ENCODE measurements at regions not wholly inside any gene's neighbourhood (a gene's known extent, or its start where the extent isn't known, plus 50 kb on each side); places are given as distances from the start of the nearest gene placed in this dataset.

DNA sequence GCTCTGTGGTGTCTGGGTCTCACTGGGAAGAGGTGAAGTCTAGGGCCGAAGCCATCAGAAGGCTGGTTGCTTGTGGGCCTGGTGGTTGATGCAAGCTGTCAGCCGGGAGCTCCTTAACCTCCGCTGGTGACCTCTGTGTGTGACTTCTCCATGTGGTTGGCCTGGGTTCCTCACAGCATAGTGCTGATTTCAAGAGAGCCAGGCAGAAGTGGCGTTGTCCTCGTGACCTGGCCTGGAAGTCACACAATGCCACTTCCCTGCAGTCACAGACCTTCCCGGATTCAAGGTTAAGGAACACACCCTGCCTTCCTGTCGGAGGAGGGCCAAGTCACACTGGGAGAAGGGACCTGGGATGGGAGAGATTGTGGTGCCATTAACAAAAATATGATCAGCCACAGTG is 303.7 kb upstream of the HS6ST1 start:
- H3K9me3 ChIP-seq (ENCODE audit: insufficient read depth, low read depth) = no peaks in the 10 kb centered on the region
- ChIA-PET POLR2A (ENCODE audit: unreplicated experiment) (interaction anchor here (0.6 kb wide), 1 partner anchor 87 kb away, joined by 3 read pairs; no protein-coding TSS in a partner anchor), CTCF (no interaction called here)
- H2AFZ ChIP-seq = no peak overlapping the region
- no peaks in the 10 kb centered on the region; the same call in 1 of the 2 replicates for H3F3A ChIP-seq (ENCODE audit: insufficient read depth, low read depth)
- TF ChIP-seq, protein P1, sequence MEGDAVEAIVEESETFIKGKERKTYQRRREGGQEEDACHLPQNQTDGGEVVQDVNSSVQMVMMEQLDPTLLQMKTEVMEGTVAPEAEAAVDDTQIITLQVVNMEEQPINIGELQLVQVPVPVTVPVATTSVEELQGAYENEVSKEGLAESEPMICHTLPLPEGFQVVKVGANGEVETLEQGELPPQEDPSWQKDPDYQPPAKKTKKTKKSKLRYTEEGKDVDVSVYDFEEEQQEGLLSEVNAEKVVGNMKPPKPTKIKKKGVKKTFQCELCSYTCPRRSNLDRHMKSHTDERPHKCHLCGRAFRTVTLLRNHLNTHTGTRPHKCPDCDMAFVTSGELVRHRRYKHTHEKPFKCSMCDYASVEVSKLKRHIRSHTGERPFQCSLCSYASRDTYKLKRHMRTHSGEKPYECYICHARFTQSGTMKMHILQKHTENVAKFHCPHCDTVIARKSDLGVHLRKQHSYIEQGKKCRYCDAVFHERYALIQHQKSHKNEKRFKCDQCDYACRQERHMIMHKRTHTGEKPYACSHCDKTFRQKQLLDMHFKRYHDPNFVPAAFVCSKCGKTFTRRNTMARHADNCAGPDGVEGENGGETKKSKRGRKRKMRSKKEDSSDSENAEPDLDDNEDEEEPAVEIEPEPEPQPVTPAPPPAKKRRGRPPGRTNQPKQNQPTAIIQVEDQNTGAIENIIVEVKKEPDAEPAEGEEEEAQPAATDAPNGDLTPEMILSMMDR (conservative IDR thresholded peaks at IDR 0.05) = no peak
- no peak for TF ChIP-seq EZH2 (IDR thresholded peaks at IDR 0.05; ENCODE audit: low read depth)
- no peak overlapping the region for H3K27ac ChIP-seq
- H3K36me3 ChIP-seq (ENCODE audit: low read depth) = no peaks in the 10 kb centered on the region
- no peak overlapping the region for H3K4me3 ChIP-seq
- intact Hi-C loops (cut with micrococcal nuclease; ENCODE audit: unreplicated experiment) = no loop called here
- no peaks in the 10 kb centered on the region for H4K20me1 ChIP-seq (ENCODE audit: insufficient read depth)
- no TSS peak for BruUV-seq (replicated peaks)
- no peaks in the 10 kb centered on the region for H3K79me2 ChIP-seq (ENCODE audit: low read depth)
- no peak overlapping the region for H3K4me2 ChIP-seq
- no peaks in the 10 kb centered on the region for H3K27me3 ChIP-seq (ENCODE audit: insufficient read depth, low read depth)
- no peak for DNase-seq
- H3K9me2 ChIP-seq (ENCODE audit: insufficient read depth) = no peaks in the 10 kb centered on the region
- H3K4me1 ChIP-seq (replicated peaks; ENCODE audit: insufficient read depth) = peaks cover 13% of the 10 kb centered on the region

DNA sequence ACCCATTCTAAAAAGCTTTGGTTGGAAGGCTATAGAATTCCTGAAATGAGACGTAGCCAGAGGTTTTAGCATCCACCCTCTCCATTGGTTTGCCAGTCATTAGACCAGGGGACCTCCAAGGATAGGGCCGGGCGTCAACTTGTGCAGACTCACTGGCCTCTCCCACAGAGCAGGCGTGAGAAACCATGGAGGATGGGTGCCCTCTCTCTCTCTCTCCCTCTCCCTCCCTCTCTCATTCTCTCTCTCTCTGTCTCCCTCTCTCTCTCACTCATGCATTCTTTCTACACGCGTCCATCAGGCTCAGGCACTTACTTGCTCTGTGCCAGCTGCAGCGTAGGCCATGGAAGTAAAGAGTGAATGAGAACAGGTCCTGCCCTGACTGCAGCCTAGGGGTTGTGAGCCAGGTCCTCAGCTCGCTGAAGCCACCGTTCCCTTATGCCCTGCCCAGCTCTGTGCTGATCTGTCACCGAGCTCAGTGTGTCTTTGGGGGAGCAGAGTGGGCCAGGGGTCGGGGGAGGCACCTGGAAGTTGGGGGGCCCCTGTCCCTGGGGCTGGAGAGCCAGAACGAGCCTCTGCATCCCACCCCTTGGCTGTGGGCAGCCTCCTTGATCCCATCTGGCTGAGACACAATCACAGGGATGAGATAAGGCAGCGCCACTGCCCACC is 304.4 kb upstream of the HS6ST1 start:
- DNase-seq = no peak
- Histone ChIP-seq H3K4me2 (no peak overlapping the region), H3K9me2 (ENCODE audit: insufficient read depth) (no peaks in the 10 kb centered on the region), H3K4me1 (replicated peaks; ENCODE audit: insufficient read depth) (peaks cover 13% of the 10 kb centered on the region), H2AFZ (no peak overlapping the region), H3K4me3 (no peak overlapping the region), H3K27me3 (ENCODE audit: insufficient read depth, low read depth) (peaks cover 6% of the 10 kb centered on the region; the same call in 1 of the 2 replicates), H3K79me2 (ENCODE audit: low read depth) (no peaks in the 10 kb centered on the region), H3K9me3 (ENCODE audit: insufficient read depth, low read depth) (no peaks in the 10 kb centered on the region), H4K20me1 (ENCODE audit: insufficient read depth) (no peaks in the 10 kb centered on the region), H3K36me3 (ENCODE audit: low read depth) (no peaks in the 10 kb centered on the region), H3K27ac (no peak overlapping the region), H3F3A (ENCODE audit: insufficient read depth, low read depth) (no peaks in the 10 kb centered on the region; the same call in 1 of the 2 replicates)
- ChIA-PET POLR2A (ENCODE audit: unreplicated experiment) (interaction anchor here (0.6 kb wide), 1 partner anchor 88 kb away, joined by 3 read pairs; no protein-coding TSS in a partner anchor), CTCF (no interaction called here)
- intact Hi-C loops (cut with micrococcal nuclease; ENCODE audit: unreplicated experiment) = no loop called here
- no TSS peak for BruUV-seq (replicated peaks)
- TF ChIP-seq, protein P1 (conservative IDR thresholded peaks at IDR 0.05) = no peak
- no peak for TF ChIP-seq EZH2 (IDR thresholded peaks at IDR 0.05; ENCODE audit: low read depth)

DNA sequence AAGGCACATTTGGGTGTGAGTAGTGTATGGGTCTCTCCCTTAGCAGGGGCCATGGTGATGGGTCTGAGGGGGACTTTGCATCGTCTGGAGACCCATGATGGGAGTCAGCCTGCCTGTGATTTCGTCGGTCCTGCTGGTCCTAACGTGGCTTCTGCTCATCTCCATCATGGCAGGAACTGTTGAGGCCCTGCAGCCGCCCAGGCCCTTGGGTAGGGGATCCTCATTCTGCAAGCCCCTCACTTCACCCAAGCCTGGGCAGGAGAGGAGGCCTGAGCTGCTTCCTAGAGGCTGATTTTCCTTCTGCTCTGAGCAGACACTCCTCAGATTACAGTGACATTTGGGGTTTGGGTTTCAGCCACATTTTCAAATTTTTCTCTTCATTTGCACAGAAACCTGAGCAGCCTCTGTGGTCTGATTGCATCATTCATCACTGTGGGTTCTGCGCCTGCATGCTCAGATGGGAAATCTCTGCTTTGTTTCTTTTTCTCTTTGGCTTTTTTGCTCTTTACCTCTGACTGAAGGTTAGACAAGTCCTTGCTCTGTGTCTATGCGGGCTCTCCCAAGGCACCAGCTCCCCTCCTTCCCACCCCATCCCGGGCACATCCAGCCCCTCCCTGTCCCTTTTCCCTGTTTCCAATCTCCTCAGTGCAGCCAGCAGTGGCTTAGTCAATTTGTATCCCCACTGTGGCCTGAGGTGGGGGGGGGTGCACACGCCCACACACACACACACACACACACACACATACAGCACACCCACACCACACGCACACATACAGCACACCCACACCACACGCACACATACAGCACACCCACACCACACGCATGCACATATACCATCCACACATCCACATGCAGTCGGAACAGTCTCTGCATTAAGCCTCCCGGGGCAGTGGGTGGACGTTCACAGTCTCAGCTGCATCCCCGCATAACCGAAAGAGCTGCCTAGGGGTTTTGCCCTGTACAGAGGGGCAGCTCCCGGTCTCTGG is 305.4 kb upstream of the HS6ST1 start:
- peak overlapping the region; percentile 24; the same call in 1 of the 2 replicates for H3K4me3 ChIP-seq
- H2AFZ ChIP-seq = peak overlapping the region; percentile 55; the same call in 1 of the 2 replicates
- no TSS peak for BruUV-seq (replicated peaks)
- CTCF ChIA-PET = no interaction called here
- no peaks in the 10 kb centered on the region for H3K9me2 ChIP-seq (ENCODE audit: insufficient read depth)
- POLR2A ChIA-PET (ENCODE audit: unreplicated experiment) = no interaction called here
- intact Hi-C loops (cut with micrococcal nuclease; ENCODE audit: unreplicated experiment) = no loop called here
- no peaks in the 10 kb centered on the region for H4K20me1 ChIP-seq (ENCODE audit: insufficient read depth)
- TF ChIP-seq, protein P1 (conservative IDR thresholded peaks at IDR 0.05) = no peak
- no peak for TF ChIP-seq EZH2 (IDR thresholded peaks at IDR 0.05; ENCODE audit: low read depth)
- peak; percentile 21 to 78 for DNase-seq
- H3K4me2 ChIP-seq = peak overlapping the region; percentile 63
- peaks cover 6% of the 10 kb centered on the region; the same call in 1 of the 2 replicates for H3K27me3 ChIP-seq (ENCODE audit: insufficient read depth, low read depth)
- H3K36me3 ChIP-seq (ENCODE audit: low read depth) = no peaks in the 10 kb centered on the region
- no peaks in the 10 kb centered on the region; the same call in 1 of the 2 replicates for H3F3A ChIP-seq (ENCODE audit: insufficient read depth, low read depth)
- peaks cover 13% of the 10 kb centered on the region for H3K4me1 ChIP-seq (replicated peaks; ENCODE audit: insufficient read depth)
- H3K9me3 ChIP-seq (ENCODE audit: insufficient read depth, low read depth) = no peaks in the 10 kb centered on the region
- H3K79me2 ChIP-seq (ENCODE audit: low read depth) = no peaks in the 10 kb centered on the region
- H3K27ac ChIP-seq = peak overlapping the region; percentile 27
